Kasumi-1 (cell line): ENCODE measurements at regions not wholly inside any gene's neighbourhood (a gene's known extent, or its start where the extent isn't known, plus 50 kb on each side); places are given as distances from the start of the nearest gene placed in this dataset.
A peak's percentile ranks its signal among the peaks of the same experiment; 100 is the strongest.
"Not testable (repeated sequence)": the region's sequence is repeated elsewhere in the genome, so short reads cannot be mapped to it uniquely, and the experiment has no call there.

ENCODE experiments used
- DNase-seq, 2 experiments: peaks; one replicate each; lab custom pipeline; 2025; lab: John Stamatoyannopoulos, UW

GRCh38 chrX:124238268-124238667 lies 94.2 kb upstream of the TEX13D start:
- no peak for DNase-seq

GRCh38 chrX:124239324-124239723 lies 93.1 kb upstream of the TEX13D start:
- no peak for DNase-seq

- DNase-seq: no peak
Measured at GRCh38 chrX:124239911-124240310, 92.5 kb upstream of the TEX13D start.

GRCh38 chrX:124240422-124240821 lies 92.0 kb upstream of the TEX13D start:
- no peak for DNase-seq

- no peak for DNase-seq
Measured at GRCh38 chrX:124242131-124242530, 90.3 kb upstream of the TEX13D start.

- no peak for DNase-seq
Measured at GRCh38 chrX:124249345-124249744, 83.1 kb upstream of the TEX13D start.

GRCh38 chrX:124250835-124251437 lies 81.5 kb upstream of the TEX13D start:
- peak in 1 of 2 experiments; percentile 14 for DNase-seq

GRCh38 chrX:124254611-124255010 lies 77.8 kb upstream of the TEX13D start:
- DNase-seq: no peak

- DNase-seq: no peak
Measured at GRCh38 chrX:124256216-124256615, 76.2 kb upstream of the TEX13D start.

GRCh38 chrX:124256629-124257380 lies 75.7 kb upstream of the TEX13D start:
- DNase-seq: no peak

GRCh38 chrX:124257924-124258702 lies 74.3 kb upstream of the TEX13D start:
- no peak for DNase-seq

GRCh38 chrX:124260845-124261244 lies 71.6 kb upstream of the TEX13D start:
- DNase-seq: no peak

GRCh38 chrX:124263743-124264142 lies 68.7 kb upstream of the TEX13D start:
- DNase-seq: no peak

- no peak for DNase-seq
Measured at GRCh38 chrX:124268099-124268498, 64.4 kb upstream of the TEX13D start.

- DNase-seq: no peak
Measured at GRCh38 chrX:124269881-124270280, 62.6 kb upstream of the TEX13D start.

- not testable (repeated sequence) for DNase-seq
Measured at GRCh38 chrX:124271599-124271998, 60.9 kb upstream of the TEX13D start.

GRCh38 chrX:124272370-124272982 lies 60.0 kb upstream of the TEX13D start:
- no peak for DNase-seq

GRCh38 chrX:124274438-124275181 lies 57.9 kb upstream of the TEX13D start:
- DNase-seq: peak; percentile 6 to 7

GRCh38 chrX:124275182-124275894 lies 57.1 kb upstream of the TEX13D start:
- DNase-seq: no peak

GRCh38 chrX:124280294-124280902 lies 52.1 kb upstream of the TEX13D start:
- no peak for DNase-seq

- no peak for DNase-seq
Measured at GRCh38 chrX:124282580-124282979, 49.9 kb upstream of the TEX13D start.
